GM23248 (cell line): ENCODE measurements at regions not wholly inside any gene's neighbourhood (a gene's known extent, or its start where the extent isn't known, plus 50 kb on each side); places are given as distances from the start of the nearest gene placed in this dataset.

Experiments
- DNase-seq: peaks from one replicate; pipeline ENCODE4 v3.0.0-alpha.2; 2015
- H2AFZ ChIP-seq: fragments of 200-600 bp; sonication (generic); 2 replicates; pipeline ENCODE4 v1.6.1; 2016; ENCODE audit warnings: antibody characterized with exemption
- H3F3A ChIP-seq: fragments of 200-600 bp; sonication (generic); 2 replicates; pipeline ENCODE4 v1.6.1; 2016; ENCODE audit warnings: mild to moderate bottlenecking, antibody characterized with exemption, mixed run types; ENCODE audit not compliant: insufficient read depth
- H3K27ac ChIP-seq: fragments of 200-600 bp; sonication (generic); 2 replicates; pipeline ENCODE4 v1.5.1; 2016; ENCODE audit warnings: mild to moderate bottlenecking
- H3K27me3 ChIP-seq: fragments of 200-600 bp; sonication (generic); replicated peaks from 2 replicates; pipeline ENCODE4 v1.6.1; 2016; ENCODE audit warnings: mild to moderate bottlenecking; ENCODE audit not compliant: insufficient read depth
- H3K36me3 ChIP-seq: fragments of 200-600 bp; sonication (generic); 2 replicates; pipeline ENCODE4 v1.6.1; 2016; ENCODE audit warnings: low read depth, mild to moderate bottlenecking
- H3K4me1 ChIP-seq: fragments of 200-600 bp; sonication (generic); 2 replicates; pipeline ENCODE4 v1.6.1; 2016; ENCODE audit warnings: mild to moderate bottlenecking; ENCODE audit not compliant: insufficient read depth
- H3K4me2 ChIP-seq: fragments of 200-600 bp; sonication (generic); one replicate; pipeline ENCODE4 v1.6.1; 2016; ENCODE audit warnings: mild to moderate bottlenecking; ENCODE audit not compliant: unreplicated experiment
- H3K4me3 ChIP-seq: fragments of 200-600 bp; sonication (generic); 2 replicates; pipeline ENCODE4 v1.5.1; 2016; ENCODE audit warnings: mild to moderate bottlenecking
- H3K79me2 ChIP-seq: fragments of 200-600 bp; sonication (generic); 2 replicates; pipeline ENCODE4 v1.6.1; 2016; ENCODE audit warnings: mild to moderate bottlenecking; ENCODE audit not compliant: insufficient read depth
- H3K9ac ChIP-seq: fragments of 200-600 bp; sonication (generic); 2 replicates; pipeline ENCODE4 v1.6.1; 2016; ENCODE audit warnings: mild to moderate bottlenecking
- H3K9me2 ChIP-seq: fragments of 200-600 bp; sonication (generic); 2 replicates; pipeline ENCODE4 v1.6.1; 2016; ENCODE audit warnings: mixed run types, mild to moderate bottlenecking, moderate library complexity; ENCODE audit not compliant: insufficient read depth
- H3K9me3 ChIP-seq: fragments of 200-600 bp; sonication (generic); one replicate; pipeline ENCODE4 v1.6.1; 2017; ENCODE audit warnings: low read depth
- H4K20me1 ChIP-seq: fragments of 200-600 bp; sonication (generic); 2 replicates; pipeline ENCODE4 v1.6.0; 2016; ENCODE audit not compliant: insufficient read depth
- EZH2 ChIP-seq: fragments of 200-600 bp; sonication (generic); IDR thresholded peaks from 2 replicates; pipeline ENCODE4 v1.6.1; 2018; ENCODE audit warnings: antibody characterized with exemption, mild to moderate bottlenecking; ENCODE audit not compliant: insufficient read depth, poor library complexity, severe bottlenecking
- EZH2phosphoT487 ChIP-seq: fragments of 200-600 bp; sonication (generic); IDR thresholded peaks from 2 replicates; pipeline ENCODE4 v1.6.1; 2018; ENCODE audit warnings: antibody characterized with exemption, moderate library complexity, mild to moderate bottlenecking, low read depth; ENCODE audit not compliant: insufficient read depth
- WGBS, 2 experiments: methylation state at CpG; one replicate each; pipeline ENCODE4 v1.1.6; 2015 to 2017; ENCODE audit warnings: low lambda C conversion rate in 2 of 2, low coverage in 1 of 2; ENCODE audit errors: missing lambda C conversion rate in 2 of 2; 5-methylcytosine and 5-hydroxymethylcytosine counted together
- in situ Hi-C: fragments of 300-500 bp; cut with MboI; formaldehyde crosslinking; loops from 2 replicates; pipeline ENCODE4 v1.15.0; 2020

DNA sequence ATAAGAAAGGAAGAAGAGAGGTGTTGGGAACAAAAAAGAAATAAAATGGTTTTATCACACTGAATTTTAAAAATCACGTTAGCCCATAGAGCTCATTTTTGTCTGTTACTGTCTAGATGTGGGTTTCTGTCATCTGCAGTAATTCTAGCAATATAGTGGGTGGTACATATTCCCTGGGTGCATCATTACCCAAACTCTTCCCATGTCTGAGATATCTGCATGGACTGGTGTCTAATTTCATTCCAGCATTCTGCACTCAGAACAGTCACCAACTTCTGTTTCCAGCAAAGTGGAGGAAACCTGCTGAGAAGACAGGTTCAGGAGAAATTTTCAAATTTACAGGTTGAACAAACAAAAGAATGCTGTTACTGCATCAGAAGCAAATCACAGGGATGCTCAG, 263.8 kb downstream of the CDH11 start:
- peak; percentile 72 for DNase-seq

DNA sequence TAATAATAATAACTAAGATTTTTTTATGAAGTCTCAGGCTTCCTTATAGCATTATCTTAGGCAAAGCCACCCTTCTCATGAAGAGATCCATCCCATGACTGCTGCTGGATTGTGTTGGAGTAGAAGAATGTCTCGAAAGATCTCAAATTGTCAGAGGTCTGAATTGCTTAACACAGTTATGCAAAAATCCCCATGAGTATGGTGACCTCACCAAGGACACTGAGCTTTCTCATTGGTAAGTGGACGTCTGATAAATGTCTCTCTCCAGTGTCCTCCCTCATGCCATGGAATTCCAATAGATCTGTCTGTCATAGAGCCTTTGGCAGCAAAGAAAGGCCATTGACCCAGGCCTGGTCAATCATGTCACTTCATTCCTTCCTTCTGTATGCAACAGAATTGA, 264.5 kb downstream of the CDH11 start:
- Histone ChIP-seq H3K4me1 (peaks cover 14% of the 10 kb centered on the region), H3K9me2 (no peaks in the 10 kb centered on the region), H3F3A (peaks cover 12% of the 10 kb centered on the region), H3K27me3 (no peaks in the 10 kb centered on the region), H3K9ac (no peak overlapping the region), H2AFZ (peak overlapping the region; percentile 6; the same call in 1 of the 2 replicates), H4K20me1 (no peaks in the 10 kb centered on the region), H3K27ac (peak overlapping the region; percentile 34), H3K4me3 (no peak overlapping the region), H3K79me2 (no peaks in the 10 kb centered on the region), H3K4me2 (peak overlapping the region; percentile 14), H3K36me3 (no peaks in the 10 kb centered on the region), H3K9me3 (no peaks in the 10 kb centered on the region)
- WGBS, 2 experiments, result 91 to 93% methylated on average over 2 of the region's 2 CpGs
- in situ Hi-C loops, result no loop called here
- TF ChIP-seq EZH2 (no peak), EZH2phosphoT487 (no peak)
- DNase-seq, result peak; percentile 18

More for the DNA sequence above, 263.8 kb downstream of the CDH11 start:
- no peak overlapping the region for H3K4me3 ChIP-seq
- in situ Hi-C loops, result no loop called here
- peak overlapping the region; percentile 34 for H3K27ac ChIP-seq
- no peaks in the 10 kb centered on the region for H3K36me3 ChIP-seq
- TF ChIP-seq EZH2 (no peak), EZH2phosphoT487 (no peak)
- no peak overlapping the region for H3K9ac ChIP-seq
- no peaks in the 10 kb centered on the region for H3K79me2 ChIP-seq
- H2AFZ ChIP-seq, result peak overlapping the region; percentile 6; the same call in 1 of the 2 replicates
- peaks cover 12% of the 10 kb centered on the region for H3F3A ChIP-seq
- H3K9me3 ChIP-seq, result no peaks in the 10 kb centered on the region
- no peaks in the 10 kb centered on the region for H3K27me3 ChIP-seq
- 52 to 56% methylated on average over 1 of the region's 1 CpG for WGBS, 2 experiments
- H3K9me2 ChIP-seq, result no peaks in the 10 kb centered on the region
- peak overlapping the region; percentile 14 for H3K4me2 ChIP-seq
- H3K4me1 ChIP-seq, result peaks cover 14% of the 10 kb centered on the region
- H4K20me1 ChIP-seq, result no peaks in the 10 kb centered on the region

DNA sequence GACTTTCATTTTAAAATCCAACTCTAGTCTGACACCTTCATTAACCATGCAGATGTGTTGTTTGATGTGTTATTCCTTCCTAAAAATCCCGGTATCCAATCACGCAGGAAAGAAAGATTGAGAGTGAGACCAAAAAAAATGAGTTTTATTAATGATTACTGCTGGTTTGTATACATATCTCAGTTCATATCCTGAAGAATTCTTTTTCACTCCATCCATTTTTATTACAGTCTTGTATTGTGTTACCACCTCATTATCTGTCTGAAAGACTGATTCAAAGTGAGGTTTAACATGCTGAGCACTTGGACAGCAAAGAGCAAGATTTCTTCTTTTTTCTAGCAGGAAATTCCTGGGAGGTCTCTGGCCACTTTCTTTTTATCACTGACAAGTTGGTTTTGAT, 268.3 kb downstream of the CDH11 start:
- H3K79me2 ChIP-seq, result no peaks in the 10 kb centered on the region
- TF ChIP-seq EZH2 (no peak), EZH2phosphoT487 (no peak)
- H3K9me3 ChIP-seq, result no peaks in the 10 kb centered on the region
- H3K4me3 ChIP-seq, result no peak overlapping the region
- H3K36me3 ChIP-seq, result no peaks in the 10 kb centered on the region
- no peak overlapping the region for H3K4me2 ChIP-seq
- H4K20me1 ChIP-seq, result no peaks in the 10 kb centered on the region
- WGBS, 2 experiments, result 95 to 96% methylated on average over 2 of the region's 2 CpGs
- no peak for DNase-seq
- no peak overlapping the region for H3K27ac ChIP-seq
- H3K9ac ChIP-seq, result no peak overlapping the region
- no peak overlapping the region for H2AFZ ChIP-seq
- H3K4me1 ChIP-seq, result peaks cover 13% of the 10 kb centered on the region
- no peaks in the 10 kb centered on the region for H3K27me3 ChIP-seq
- peaks cover 11% of the 10 kb centered on the region for H3F3A ChIP-seq
- H3K9me2 ChIP-seq, result no peaks in the 10 kb centered on the region
- in situ Hi-C loops, result no loop called here

DNA sequence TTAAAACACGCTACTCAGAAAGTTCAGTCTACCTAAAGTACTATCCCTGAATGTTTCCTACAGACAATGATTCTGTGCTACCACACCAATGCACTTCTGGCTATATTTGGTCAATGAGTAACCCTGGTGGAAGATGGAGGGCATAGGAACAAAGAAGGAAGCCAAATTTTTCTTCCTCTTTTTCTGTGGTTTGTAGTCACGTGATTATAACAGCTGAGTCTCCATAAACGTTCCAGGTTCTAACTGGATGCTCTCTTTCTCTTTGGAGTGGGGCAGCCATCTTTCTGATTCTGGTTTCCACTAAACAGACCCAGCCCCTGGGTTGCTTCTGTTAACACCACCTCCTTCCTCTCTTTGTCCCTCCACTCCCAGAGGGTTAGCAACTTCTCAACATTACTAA, 274.9 kb downstream of the CDH11 start:
- Histone ChIP-seq H3K4me1 (no peaks in the 10 kb centered on the region), H3K36me3 (no peaks in the 10 kb centered on the region), H3K4me2 (no peak overlapping the region), H3K9ac (no peak overlapping the region), H4K20me1 (no peaks in the 10 kb centered on the region), H3K27me3 (no peaks in the 10 kb centered on the region), H3K9me2 (no peaks in the 10 kb centered on the region), H3K9me3 (no peaks in the 10 kb centered on the region), H2AFZ (no peak overlapping the region), H3F3A (no peaks in the 10 kb centered on the region), H3K27ac (no peak overlapping the region), H3K4me3 (no peak overlapping the region), H3K79me2 (no peaks in the 10 kb centered on the region)
- DNase-seq, result no peak
- WGBS, 2 experiments, result 57 to 60% methylated on average over 3 of the region's 3 CpGs
- no peak for TF ChIP-seq EZH2
- TF ChIP-seq EZH2phosphoT487, result no peak
- in situ Hi-C loops, result no loop called here

DNA sequence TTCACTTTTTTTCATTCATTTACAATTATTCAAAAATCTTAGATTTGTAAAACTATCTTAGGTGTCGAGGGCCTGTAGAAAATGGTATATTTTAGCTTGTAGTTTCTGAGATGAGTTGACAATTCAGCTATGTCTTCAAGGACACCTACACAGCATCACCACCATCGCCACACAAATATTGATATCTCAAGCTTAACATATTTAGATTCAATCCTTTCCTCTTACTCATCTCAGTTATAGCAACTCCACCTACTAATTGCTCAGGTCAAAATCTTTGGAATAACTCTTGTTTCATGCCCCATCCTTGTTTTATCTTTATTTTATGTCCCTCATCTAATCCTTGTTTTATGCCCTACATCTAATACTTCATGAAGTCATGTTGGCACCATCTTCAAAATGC, 276.8 kb downstream of the CDH11 start:
- no peaks in the 10 kb centered on the region for H3K79me2 ChIP-seq
- no peaks in the 10 kb centered on the region for H3F3A ChIP-seq
- WGBS, 2 experiments, result 66 to 76% methylated on average over 2 of the region's 2 CpGs
- no peak for TF ChIP-seq EZH2
- no peak for TF ChIP-seq EZH2phosphoT487
- no peak for DNase-seq
- no peaks in the 10 kb centered on the region for H4K20me1 ChIP-seq
- H3K4me3 ChIP-seq, result no peak overlapping the region
- H3K9me3 ChIP-seq, result no peaks in the 10 kb centered on the region
- H3K9me2 ChIP-seq, result no peaks in the 10 kb centered on the region
- H3K9ac ChIP-seq, result no peak overlapping the region
- H2AFZ ChIP-seq, result no peak overlapping the region
- in situ Hi-C loops, result no loop called here
- no peaks in the 10 kb centered on the region for H3K27me3 ChIP-seq
- no peak overlapping the region for H3K4me2 ChIP-seq
- H3K36me3 ChIP-seq, result no peaks in the 10 kb centered on the region
- H3K27ac ChIP-seq, result no peak overlapping the region
- H3K4me1 ChIP-seq, result no peaks in the 10 kb centered on the region
